Natural killer cell (primary cell): ENCODE measurements at regions not wholly inside any gene's neighbourhood (a gene's known extent, or its start where the extent isn't known, plus 50 kb on each side); places are given as distances from the start of the nearest gene placed in this dataset.
"Not testable (repeated sequence)": the region's sequence is repeated elsewhere in the genome, so short reads cannot be mapped to it uniquely, and the experiment has no call there.

ENCODE experiments used
- ATAC-seq, 3 donors: fragments of 150-1000 bp in 2 of 3; fragments of 200-7000 bp in 1 of 3; cut with Tn5 transposase; 1 replicate in 1 of 3; 2 replicates in 2 of 3; pipeline ENCODE4 v1.10.0; 2021; ENCODE audit warnings: mild to moderate bottlenecking in 2 of 3, moderate library complexity in 2 of 3
- DNase-seq, 2 donors: peaks; one replicate each; pipeline versions ENCODE4 v3.0.0 to v3.0.0-alpha.2; 2013 to 2021; ENCODE audit warnings: mixed read lengths in 1 of 2
- H3K27ac ChIP-seq: one replicate; pipeline ENCODE4 v1.5.1; 2013; ENCODE audit warnings: mild to moderate bottlenecking, low read length
- H3K27me3 ChIP-seq: one replicate; pipeline ENCODE4 v1.6.1; 2013; ENCODE audit warnings: low read length; ENCODE audit not compliant: control insufficient read depth, insufficient read depth
- H3K36me3 ChIP-seq: one replicate; pipeline ENCODE4 v1.6.1; 2013; ENCODE audit warnings: low read length; ENCODE audit not compliant: control insufficient read depth, insufficient read depth
- H3K4me1 ChIP-seq: one replicate; pipeline ENCODE4 v1.6.1; 2013; ENCODE audit warnings: low read length; ENCODE audit not compliant: control insufficient read depth, insufficient read depth
- H3K4me3 ChIP-seq: one replicate; pipeline ENCODE4 v1.5.1; 2013; ENCODE audit warnings: low read length
- H3K9me3 ChIP-seq: one replicate; pipeline ENCODE4 v1.6.1; 2013; ENCODE audit warnings: low read length; ENCODE audit not compliant: control insufficient read depth, insufficient read depth
- H3K27ac Mint-ChIP-seq, 2 donors: one replicate each; pipeline ENCODE4 v1.8.0; 2022; ENCODE audit warnings: mild to moderate bottlenecking in 2 of 2, mixed read lengths in 2 of 2, moderate library complexity in 1 of 2
- H3K27me3 Mint-ChIP-seq, 2 donors: one replicate each; pipeline ENCODE4 v1.8.0; 2022; ENCODE audit warnings: low read depth in 2 of 2, mixed read lengths in 2 of 2
- H3K36me3 Mint-ChIP-seq: one replicate; pipeline ENCODE4 v1.8.0; 2022; ENCODE audit warnings: mixed read lengths
- H3K4me1 Mint-ChIP-seq, 2 donors: one replicate each; pipeline ENCODE4 v1.8.0; 2022; ENCODE audit warnings: mixed read lengths in 2 of 2
- H3K4me3 Mint-ChIP-seq: one replicate; pipeline ENCODE4 v1.8.0; 2022; ENCODE audit warnings: mild to moderate bottlenecking, moderate library complexity, mixed read lengths
- H3K9me3 Mint-ChIP-seq, 2 donors: one replicate each; pipeline ENCODE4 v1.8.0; 2022; ENCODE audit warnings: mixed read lengths in 2 of 2
- CTCF ChIP-seq: fragments of 200-600 bp; IDR thresholded peaks from one replicate; pipeline ENCODE4 v1.8.0; 2022; ENCODE audit warnings: antibody characterized with exemption
- WGBS: methylation state at CpG from one replicate; pipeline ENCODE4 v1.1.7; 2013; ENCODE audit warnings: missing lambda C conversion rate; ENCODE audit not compliant: insufficient coverage; 5-methylcytosine and 5-hydroxymethylcytosine counted together
- intact Hi-C: fragments of 100-400 bp; cut with micrococcal nuclease; formaldehyde crosslinking; loops from one replicate; pipeline ENCODE4 v1.14.2; 2022

DNA sequence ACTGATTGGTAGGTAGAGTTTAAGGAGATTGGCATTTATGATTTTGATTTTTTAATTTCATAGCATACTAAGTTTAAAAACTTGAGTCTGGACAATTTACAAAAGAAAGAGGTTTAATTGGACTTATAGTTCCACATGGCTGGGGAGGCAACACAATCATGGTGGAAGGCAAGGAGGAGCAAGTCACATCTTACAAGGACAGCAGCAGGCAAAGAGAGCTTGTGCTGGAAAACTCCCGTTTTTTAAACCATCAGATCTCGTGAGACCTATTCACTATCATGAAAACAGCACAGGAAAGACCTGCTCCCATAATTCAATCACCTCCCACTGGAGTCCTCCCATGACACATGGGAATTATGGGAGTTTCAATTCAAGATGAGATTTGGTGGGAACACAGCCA lies 630.9 kb upstream of the NR2F2 start:
- Histone ChIP-seq H3K27me3 (no peaks in the 10 kb centered on the region), H3K27ac (no peak overlapping the region), H3K36me3 (no peaks in the 10 kb centered on the region), H3K4me3 (no peak overlapping the region), H3K4me1 (no peaks in the 10 kb centered on the region), H3K9me3 (peaks cover 24% of the 10 kb centered on the region)
- Mint-ChIP-seq H3K4me1 (no peaks in the 10 kb centered on the region), H3K9me3 (peaks cover 11 to 20% of the 10 kb centered on the region in 2 donors), H3K36me3 (peaks cover 47% of the 10 kb centered on the region), H3K4me3 (no peak overlapping the region), H3K27me3 (peaks cover 15 to 35% of the 10 kb centered on the region in 2 donors), H3K27ac (no peak overlapping the region)
- no peak for TF ChIP-seq CTCF
- no peak for ATAC-seq
- intact Hi-C loops = no loop called here
- 61% methylated on average over 2 of the region's 2 CpGs for WGBS
- no peak for DNase-seq

DNA sequence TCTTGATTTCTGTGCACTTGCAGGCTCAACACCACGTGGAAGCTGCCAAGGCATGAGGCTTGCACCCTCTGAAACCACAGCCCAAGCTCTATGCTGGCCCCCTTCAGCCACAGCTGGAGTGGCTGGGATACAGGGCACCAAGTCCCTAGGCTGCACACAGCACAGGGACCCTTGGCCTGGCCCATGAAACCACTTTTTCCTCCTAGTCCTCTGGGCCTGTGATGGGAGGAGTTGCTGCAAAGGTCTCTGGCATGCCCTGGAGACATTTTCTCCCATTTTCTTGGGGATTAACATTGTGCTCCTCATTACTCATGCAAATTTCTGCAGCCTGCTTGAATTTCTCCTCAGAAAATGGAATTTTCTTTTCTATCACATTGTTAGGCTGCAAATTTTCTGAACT lies 629.8 kb upstream of the NR2F2 start:
- H3K4me1 Mint-ChIP-seq, ATAC-seq, intact Hi-C loops, H3K4me3 ChIP-seq, H3K4me3 Mint-ChIP-seq, H3K27ac ChIP-seq, H3K4me1 ChIP-seq, H3K27ac Mint-ChIP-seq, H3K27me3 ChIP-seq, H3K36me3 ChIP-seq, DNase-seq: not testable (repeated sequence)
- 48% methylated on average over 1 of the region's 1 CpG for WGBS
- H3K9me3 ChIP-seq = peaks cover 21% of the 10 kb centered on the region
- H3K36me3 Mint-ChIP-seq = peaks cover 42% of the 10 kb centered on the region
- peaks cover 11 to 17% of the 10 kb centered on the region in 2 donors for H3K9me3 Mint-ChIP-seq
- H3K27me3 Mint-ChIP-seq = peaks cover 16 to 42% of the 10 kb centered on the region in 2 donors

DNA sequence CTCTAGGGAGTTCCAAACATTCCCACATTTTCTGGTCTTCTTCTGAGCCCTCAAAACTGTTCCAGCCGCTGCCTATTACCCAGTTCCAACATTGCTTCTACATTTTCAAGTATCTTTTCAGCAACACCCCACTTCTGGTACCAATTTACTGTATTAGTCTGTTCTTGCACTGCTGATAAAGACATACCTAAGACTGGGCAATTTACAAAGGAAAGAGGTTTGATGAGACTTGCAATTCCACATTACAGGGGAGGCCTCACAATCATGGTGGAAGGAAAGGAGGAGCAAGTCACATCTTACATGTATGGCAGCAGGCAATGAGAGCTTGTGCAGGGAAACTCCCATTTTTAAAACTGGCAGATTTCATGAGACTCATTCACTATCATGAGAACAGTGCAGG lies 629.1 kb upstream of the NR2F2 start:
- no peak for ATAC-seq
- H3K4me1 ChIP-seq = no peaks in the 10 kb centered on the region
- H3K4me3 Mint-ChIP-seq = no peak overlapping the region
- H3K36me3 ChIP-seq = no peaks in the 10 kb centered on the region
- TF ChIP-seq CTCF = no peak
- H3K36me3 Mint-ChIP-seq = peaks cover 42% of the 10 kb centered on the region
- H3K27me3 ChIP-seq = no peaks in the 10 kb centered on the region
- peaks cover 17 to 49% of the 10 kb centered on the region in 2 donors for H3K27me3 Mint-ChIP-seq
- peaks cover 21% of the 10 kb centered on the region for H3K9me3 ChIP-seq
- no peak overlapping the region for H3K4me3 ChIP-seq
- intact Hi-C loops = no loop called here
- H3K27ac ChIP-seq = no peak overlapping the region
- DNase-seq = no peak
- WGBS = 57% methylated on average over 1 of the region's 1 CpG
- no peaks in the 10 kb centered on the region for H3K4me1 Mint-ChIP-seq
- no peak overlapping the region for H3K27ac Mint-ChIP-seq
- peaks cover 11 to 17% of the 10 kb centered on the region in 2 donors for H3K9me3 Mint-ChIP-seq

DNA sequence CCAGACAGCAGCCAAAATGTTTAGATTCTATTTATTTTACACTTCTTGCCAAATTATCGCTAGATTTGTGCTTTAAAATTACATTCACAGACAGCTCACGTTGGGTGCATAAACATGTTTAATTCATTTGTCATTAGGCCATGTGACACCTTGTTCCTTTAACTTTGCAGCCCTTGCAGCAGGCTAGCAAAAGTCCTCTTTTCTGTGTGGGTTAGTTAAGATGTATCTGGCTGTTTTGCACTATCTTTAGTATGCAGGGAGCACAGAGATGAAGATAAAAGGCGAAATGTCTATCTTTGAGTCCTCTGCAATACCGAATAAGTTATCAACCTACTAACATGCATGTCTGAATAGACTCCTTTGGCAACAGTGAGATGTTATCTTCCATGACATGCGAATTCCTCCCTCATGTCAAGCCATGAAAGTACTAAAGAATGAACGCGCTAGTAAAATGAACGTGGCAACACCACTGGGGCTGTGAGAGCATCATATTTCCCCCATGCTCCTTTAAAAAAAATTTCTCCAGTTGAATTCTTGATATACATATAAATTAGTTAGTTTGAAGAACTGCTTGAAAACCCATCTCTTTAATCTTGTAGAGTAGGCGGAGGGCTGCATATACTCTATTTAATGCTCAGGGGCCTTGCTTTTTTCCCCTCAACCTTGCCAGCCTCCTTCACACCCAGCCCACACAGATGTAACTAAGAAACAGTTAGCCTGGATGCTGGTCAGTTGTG lies 620.4 kb upstream of the NR2F2 start:
- WGBS = 91% methylated on average over 9 of the region's 9 CpGs
- Mint-ChIP-seq H3K27me3 (peaks cover 10 to 32% of the 10 kb centered on the region in 2 donors), H3K4me3 (no peak overlapping the region), H3K27ac (no peak overlapping the region), H3K4me1 (no peaks in the 10 kb centered on the region), H3K36me3 (no peaks in the 10 kb centered on the region), H3K9me3 (peaks cover 0 to 2% of the 10 kb centered on the region in 2 donors)
- Histone ChIP-seq H3K9me3 (no peaks in the 10 kb centered on the region), H3K27me3 (peaks cover 3% of the 10 kb centered on the region), H3K4me3 (no peak overlapping the region), H3K36me3 (no peaks in the 10 kb centered on the region), H3K27ac (no peak overlapping the region), H3K4me1 (no peaks in the 10 kb centered on the region)
- no peak for TF ChIP-seq CTCF
- intact Hi-C loops = no loop called here
- no peak for DNase-seq
- no peak for ATAC-seq
